GM18498 (cell line): ENCODE measurements at regions not wholly inside any gene's neighbourhood (a gene's known extent, or its start where the extent isn't known, plus 50 kb on each side); places are given as distances from the start of the nearest gene placed in this dataset.

ENCODE experiments used
- ATAC-seq: cut with Tn5 transposase; IDR thresholded peaks from one replicate; pipeline ENCODE4 v1.9.1; 2021; ENCODE audit warnings: mild to moderate bottlenecking, moderate library complexity; ENCODE audit not compliant: unreplicated experiment

DNA sequence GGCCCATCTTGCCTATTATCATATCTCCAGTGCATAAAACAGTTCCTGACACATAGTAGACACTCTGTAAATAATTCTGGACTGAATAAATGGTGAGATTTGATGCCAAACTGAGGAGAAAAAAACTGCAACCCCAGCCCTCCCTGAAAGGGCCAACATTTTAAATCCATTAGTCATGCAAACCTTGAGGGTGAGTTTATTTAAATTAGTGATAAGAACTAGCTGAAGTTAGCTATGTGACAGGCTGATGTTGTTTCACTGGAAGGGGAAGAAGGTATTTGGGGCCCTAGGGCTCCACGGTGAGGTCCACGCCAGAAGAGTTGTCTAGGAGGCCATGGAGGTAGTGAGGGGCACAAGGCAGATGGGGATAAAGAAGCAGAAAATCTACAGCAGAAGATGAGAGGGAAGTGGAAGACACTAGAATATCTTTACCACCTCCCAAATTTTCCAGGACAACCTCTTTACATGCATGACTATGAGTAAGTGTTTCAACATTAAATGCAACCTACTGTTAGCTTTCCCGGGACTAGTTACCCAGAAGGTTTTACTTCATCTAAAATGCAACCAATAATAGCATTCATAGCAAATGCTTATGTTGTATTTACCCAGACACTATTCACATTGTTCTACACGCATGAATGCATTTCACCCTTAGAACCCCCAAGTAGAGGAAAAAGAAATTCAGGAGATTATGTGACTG is 183.2 kb upstream of the LYZL1 start:
- ATAC-seq, result no peak

DNA sequence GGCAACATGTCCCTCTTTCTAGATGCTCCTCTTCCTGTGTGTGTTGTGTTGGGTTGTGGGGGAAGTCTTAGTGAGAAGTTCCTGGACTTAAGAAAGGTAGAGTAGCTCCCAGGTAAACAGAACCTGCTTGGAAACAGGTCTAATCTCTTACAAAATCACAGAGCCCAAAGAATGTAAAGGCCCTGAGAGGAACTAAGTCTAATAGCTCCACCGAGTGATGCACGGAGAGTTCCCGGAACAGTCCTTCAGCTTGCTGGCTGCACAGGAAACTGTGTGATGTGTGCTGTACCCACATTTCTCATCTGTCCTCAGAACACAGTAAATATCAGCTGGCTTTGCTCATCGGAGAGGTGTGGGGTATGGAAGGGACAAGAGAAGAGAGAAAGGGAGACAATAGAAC is 182.6 kb upstream of the LYZL1 start:
- ATAC-seq, result no peak

DNA sequence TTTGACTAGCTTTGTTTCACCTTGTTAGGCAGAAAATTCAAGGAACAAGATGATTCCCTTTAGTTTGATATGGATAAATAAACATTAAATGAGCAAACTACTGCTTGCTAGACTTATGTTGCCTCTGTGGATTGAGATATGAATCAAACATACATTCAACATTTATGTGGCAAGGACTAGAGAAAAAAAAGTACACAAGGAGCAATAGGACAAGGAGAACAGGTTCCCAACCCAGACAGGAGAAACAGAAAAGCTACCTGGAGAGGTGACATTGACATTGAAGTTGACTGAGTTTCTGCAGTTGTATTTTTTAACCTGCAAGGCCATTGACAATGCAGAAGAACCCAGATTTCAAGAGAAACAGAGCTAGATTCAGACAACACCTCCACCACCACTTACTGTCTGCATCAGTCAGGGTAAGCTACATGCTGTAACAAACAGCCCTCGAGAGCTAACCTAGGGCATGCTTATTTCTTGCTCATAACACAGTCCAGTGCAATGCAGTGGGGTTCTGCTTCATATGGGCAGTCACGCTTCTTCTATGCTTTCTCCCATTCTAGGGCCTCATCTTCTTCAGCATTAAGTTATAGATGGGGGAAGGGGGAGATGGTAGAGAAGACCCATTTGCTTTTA is 180.9 kb upstream of the LYZL1 start:
- ATAC-seq, result no peak

DNA sequence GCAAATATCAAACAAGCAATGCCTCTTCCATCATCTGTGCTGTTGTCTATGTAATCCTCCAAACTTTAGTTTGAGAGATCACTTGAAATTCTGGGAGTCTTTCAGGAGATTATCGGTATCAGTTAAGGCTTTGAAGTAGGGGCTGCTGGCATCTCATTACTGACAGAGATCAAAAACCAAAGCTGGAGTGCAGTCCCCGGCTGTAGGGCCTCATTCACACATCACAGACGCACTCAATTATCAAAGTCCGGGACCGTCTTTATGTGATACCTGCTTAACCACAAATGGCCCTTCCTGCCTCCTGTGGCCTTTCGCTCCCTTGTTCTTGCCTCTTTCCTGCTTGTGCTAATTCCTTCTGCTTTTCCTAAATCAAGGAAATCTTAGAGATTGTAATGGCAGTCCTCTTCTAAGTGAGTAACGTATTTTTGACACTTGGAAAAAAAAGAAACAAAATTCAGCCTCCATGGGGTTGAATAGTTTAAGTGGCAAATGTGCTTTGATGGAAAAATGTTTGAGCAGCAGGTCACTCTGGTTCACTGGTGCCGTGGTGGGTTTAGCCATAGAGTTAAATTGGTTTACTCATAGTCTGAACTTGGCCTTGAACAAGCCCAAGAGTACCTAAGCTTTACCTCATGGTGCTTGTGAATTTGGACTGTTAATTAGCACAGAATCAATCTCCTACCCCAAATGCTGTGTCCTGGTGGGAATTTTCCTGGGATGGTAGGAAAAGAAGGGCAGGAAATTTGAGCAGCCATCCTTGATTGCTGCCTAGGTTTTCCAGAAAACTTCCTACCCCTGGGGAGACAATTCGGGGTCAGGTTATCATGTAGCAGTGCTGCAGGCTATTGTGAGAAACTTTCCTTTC is 178.9 kb upstream of the LYZL1 start:
- ATAC-seq, result no peak

DNA sequence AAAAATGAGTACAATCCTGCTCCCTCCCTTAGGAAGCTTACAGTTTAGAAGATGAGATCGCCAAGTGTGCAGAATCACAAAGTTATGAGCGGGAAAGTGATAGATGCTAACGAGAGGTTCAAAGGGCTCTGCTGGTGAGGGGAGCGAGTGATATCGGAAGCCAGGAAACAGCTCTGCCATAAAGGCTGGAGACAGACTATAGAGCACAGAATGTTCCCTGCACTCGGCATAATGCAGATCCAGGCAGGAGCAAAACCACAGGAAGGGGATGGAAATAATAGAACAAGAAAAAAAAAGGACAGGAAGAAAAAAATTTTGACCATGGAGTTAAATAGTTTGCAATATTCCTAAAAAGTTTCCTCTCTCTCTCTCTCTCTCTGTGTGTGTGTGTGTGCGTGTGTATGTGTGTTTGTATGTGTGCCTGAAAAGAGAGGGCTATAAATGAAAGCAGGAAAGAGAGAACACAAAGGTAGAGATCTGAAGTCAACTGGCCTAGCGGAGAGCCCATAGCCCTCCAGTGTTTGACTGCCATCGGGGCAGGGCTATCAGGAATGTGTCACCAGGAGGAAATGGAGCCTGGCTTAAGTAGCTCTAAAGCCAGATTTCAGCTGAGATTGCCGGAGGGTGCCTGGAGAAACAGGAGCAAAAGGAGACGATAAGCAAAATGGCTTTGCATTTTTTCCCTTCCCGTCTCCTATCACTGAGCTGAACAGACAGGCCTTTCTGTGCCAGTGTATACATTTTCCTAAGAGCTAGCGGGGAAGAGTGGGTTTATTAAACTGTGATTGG is 175.8 kb upstream of the LYZL1 start:
- no peak for ATAC-seq

DNA sequence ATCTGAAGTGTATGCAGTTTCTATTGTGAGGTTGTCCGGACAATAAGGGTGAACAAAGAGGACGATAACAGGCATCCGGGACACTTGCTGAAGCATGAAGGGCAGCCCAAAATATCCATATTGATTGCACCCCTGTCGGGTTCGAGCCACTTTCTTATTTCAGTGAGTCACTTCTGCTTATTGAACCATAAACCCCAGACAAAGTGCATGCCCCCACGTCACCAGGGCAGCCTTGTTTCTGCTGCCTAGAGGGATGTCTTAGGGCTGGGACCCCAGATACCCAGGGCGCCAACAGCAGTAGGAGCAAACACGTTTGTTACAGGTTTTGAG is 175.3 kb upstream of the LYZL1 start:
- no peak for ATAC-seq

DNA sequence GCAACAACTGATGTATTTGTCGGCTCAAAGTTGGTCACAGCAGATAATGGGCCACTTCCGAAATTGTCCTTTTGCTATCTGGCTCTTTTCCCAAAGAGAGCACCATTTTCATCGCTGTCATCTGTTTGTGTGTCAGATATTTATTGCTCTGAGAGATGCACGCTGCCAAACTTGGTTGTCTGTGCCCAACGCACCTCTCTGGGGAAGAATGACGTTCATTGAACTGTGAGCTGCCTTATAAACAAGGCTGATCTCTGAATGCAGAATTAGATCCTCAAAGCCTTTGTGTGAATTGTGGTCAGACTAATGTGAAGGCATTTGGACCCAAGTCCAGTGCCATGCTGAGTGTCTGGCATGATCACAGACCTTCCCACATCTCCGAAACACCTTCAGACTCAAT is 174.7 kb upstream of the LYZL1 start:
- no peak for ATAC-seq

DNA sequence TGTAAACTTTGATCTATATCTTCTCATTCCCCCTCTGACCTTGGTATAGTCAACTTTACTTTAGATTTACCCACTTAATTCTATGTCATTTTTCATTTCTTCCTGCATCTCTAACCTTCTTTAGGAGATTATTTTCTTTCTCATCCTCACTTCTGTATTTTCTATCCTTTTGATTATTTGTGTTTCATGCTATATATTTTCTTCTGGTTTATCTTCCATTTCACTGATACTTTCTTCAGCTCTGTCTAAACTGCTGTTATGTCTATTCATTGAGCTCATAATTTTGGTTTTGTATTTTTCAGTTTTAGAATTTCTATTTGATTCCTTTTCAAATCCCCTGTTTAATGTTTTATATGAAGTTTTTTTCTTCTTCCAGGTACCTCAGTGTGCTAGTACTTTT is 171.1 kb upstream of the LYZL1 start:
- no peak for ATAC-seq

DNA sequence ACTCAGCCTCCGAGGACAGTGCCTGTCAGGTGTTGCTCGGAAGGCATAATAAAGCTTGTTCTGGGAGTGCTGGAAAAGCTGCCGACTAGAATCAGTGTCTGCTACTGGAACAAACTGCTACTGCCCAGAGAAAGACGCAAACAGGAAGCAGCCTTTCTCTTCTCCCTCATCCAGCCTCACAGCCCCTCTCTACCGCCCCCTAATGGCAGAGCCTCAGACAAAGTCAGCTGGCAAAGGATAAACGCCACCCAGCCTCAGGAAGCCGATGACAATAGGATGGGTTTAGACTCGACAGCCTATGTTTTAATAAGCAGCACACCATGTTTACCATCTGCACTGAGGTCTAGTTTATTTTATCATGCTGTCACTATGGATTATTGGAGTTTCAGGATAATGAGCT is 169.5 kb upstream of the LYZL1 start:
- no peak for ATAC-seq

DNA sequence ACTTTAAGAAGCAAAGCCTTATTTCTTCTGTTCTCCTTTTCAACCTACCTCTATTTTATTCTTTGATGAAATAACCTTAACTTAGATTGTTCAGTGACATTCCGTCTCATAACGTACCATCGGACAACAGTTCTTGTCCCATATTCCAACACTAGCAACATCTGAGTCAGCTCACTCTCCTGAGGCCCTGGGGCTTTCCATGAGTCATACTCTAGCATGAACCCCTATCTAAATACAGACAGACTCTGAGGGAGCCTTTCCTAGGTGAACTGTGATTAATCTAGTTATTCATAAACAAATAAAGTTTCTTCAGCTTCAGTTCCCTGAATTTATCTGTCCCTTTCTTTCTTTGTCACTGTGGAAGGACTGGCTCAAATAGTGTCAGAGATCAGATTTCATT is 168.7 kb upstream of the LYZL1 start:
- ATAC-seq, result no peak

DNA sequence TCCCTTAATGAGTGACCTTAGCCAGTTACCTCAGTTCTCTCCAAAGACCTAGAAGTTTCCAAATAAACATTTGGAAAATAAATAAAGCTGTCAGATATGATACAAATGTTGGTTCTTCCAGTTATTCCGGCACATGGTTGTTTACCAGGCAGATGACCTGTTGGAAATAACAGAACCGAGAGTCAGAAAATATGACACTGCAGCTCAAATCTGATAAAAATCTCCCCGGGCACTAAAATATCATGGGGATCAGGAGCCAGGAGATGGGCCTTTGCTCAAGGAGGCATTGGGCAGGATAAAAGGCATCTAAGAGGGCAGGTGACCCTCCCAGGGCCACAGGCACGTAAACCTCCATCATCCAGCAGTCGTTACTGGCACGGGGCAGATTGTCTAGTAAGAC is 164.0 kb upstream of the LYZL1 start:
- no peak for ATAC-seq

DNA sequence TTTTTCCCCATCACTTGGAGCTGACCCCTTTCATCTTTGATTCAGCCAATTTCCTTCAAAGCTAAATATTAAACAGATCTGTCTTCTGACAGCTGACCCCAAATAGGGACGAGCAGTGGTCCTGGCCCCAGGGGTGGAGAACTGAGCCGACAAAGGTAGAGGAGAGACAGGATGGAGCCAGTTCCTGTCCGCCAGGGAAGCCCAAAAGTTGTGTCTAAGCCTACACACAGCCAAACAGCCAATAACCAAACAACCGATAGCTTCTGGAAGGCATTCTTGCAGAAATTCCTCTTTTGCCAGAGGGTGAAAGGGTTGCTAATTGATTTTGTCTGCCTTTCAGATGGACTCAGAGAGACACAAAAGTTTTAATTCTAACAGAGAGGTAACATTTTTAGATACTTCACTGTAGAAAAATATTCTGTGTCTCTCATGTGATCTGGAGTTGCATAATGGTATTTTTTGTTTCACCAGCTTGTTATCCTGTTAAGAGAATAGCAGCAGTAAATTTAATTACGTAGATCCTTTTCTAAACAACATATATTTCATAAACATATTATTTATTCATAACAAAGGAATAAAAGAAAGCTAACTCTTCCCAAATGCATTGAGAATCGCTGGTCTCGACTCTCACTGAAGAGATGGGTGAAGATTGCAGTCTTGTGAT is 161.7 kb upstream of the LYZL1 start:
- no peak for ATAC-seq

DNA sequence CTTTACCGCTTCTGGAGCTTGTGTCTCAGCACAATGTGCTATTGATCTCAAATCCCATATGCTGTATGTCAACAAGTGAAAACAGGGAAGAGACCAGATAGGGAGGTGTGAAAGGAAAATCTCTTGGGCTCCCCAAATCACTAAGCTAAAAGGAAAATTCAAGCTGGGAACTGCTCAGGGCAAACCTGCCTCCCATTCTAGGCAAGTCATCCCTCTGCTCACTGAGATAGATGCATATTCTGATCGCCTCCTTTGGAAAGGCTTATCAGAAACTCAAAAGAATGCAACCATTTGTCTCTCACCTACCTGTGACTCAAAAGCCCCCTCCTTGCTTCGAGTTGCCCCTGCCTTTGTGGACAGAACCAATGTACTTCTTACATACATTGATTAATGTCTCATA is 161.1 kb upstream of the LYZL1 start:
- ATAC-seq, result no peak

DNA sequence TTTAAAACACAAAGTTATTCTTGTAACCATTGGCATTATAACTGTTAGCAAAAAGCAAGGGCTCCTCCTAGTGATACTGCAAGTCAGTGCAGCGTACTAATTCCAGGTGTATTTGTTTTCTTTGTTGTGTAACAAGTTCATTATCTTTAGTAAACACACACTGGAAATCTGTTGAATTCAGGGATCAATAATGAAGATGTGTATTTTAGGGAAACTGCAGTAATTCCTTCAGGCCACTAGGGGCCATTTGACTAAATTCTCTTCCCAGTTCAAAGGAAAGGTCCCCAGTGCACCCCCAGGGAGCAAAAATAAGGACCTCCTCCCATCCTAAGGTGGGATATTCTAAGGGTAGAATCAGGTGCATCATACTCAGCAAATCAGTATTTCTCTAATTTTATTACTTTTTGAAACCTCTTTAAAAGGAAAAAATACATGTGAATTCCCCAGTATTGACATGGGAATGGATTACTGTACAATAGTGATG is 158.6 kb upstream of the LYZL1 start:
- ATAC-seq, result no peak

DNA sequence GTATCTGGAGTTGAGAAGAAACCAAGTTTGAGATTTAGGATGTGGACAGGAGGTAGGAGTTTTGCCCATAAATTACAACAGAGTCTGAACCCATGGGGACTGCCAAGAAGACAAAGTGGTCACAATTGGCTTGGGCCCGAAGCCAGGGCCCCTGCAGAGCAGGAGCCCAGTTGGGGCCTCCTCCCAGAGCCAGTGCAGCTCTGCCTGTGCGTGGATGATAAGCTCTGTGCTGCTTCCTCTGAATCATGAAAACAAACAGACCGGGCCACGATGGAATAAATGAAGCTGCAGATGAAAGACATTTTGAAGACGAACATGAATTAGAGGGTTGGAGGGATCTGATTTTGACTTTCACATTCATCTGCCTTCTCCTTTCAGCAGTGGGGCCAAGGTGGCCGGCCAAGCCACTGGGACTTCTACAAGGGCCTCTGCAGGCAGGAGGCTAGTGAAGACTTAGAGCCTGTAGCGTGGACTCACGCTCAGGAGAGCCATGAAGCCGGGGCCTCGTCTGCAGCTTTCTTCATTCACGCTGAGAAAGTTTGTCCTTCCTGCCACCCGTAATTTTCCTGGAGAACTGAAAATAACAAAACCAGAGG is 156.8 kb upstream of the LYZL1 start:
- no peak for ATAC-seq

DNA sequence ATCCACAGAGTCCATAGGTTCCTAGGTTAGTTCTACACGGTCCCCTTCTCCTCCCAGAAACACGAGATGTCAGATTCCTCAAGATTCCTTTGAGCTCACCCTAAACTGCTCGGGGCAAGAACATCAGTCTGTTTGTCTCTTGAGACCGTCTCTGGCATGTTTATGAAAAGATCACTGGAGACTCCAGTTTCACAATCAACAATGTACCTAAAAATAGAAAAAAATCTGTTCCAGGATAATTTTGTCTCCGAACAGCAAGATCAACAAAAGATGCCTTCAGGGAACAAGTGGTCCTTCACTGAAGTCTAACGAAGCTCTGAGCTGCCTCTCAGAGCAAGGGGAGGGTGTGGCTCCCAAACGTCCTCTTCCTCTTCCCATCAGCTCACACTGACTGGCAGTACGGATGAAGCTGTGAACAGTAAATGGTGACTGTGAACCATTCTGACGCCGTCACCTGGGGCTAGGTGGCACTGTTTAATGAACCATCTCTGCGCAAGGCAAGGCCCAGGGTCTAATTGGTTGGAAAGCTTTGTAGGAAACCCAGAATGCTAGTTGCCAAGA is 156.2 kb upstream of the LYZL1 start:
- ATAC-seq, result no peak

DNA sequence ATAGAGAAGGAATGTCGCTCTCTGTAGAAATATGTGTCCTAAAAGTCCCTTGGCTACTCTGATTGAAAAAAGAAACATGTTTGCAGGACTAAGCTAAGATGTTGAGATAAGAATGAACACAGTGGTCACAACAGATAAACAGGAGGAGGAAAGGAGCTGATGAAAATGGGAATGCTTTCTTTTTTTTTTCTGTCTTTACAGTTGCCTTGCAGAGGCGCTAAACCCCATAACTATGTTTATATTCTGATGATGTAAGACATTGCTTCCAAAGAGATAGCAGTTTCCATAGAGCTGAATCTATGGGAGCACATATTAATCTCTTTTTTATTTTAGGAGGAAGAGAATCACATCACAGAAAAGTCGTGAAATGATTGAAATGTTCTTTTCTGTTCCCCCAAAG is 153.5 kb upstream of the LYZL1 start:
- ATAC-seq, result no peak

DNA sequence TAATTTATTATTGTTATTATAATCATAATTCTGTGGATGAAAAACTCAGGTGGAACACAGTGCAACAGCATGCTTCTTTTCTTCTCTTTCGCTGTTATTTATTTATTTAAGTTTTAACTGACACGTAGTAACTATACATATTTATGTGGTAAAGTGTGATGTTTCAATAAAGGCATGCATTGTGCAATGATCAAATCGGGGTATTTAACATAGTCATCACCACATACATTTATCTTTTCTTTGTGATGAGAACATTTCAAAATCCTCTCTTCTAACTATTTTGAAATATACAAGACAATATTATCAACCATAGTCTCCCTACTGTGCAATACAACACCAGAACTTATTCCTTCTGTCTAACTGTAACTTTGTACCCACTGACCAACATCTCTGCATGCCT is 152.5 kb upstream of the LYZL1 start:
- no peak for ATAC-seq

DNA sequence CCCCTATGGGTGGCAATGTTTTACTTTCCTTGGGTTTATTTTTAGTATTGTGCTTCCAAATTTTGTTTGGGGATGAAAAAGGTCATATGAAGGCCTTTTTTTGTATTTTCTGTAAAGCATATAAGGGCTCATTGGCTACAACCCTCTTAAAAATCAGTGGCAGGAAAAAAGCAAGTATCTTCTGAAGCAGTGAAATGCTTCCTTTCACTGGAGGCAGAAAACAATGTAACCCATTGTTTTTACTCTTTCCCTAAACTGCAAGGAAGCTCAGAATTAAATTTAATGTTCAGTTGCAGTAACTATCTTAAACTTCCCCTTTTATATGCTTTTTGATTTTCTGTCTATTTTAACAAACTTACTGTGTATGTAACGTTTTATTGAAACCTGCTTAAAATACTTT is 148.7 kb upstream of the LYZL1 start:
- ATAC-seq, result no peak

DNA sequence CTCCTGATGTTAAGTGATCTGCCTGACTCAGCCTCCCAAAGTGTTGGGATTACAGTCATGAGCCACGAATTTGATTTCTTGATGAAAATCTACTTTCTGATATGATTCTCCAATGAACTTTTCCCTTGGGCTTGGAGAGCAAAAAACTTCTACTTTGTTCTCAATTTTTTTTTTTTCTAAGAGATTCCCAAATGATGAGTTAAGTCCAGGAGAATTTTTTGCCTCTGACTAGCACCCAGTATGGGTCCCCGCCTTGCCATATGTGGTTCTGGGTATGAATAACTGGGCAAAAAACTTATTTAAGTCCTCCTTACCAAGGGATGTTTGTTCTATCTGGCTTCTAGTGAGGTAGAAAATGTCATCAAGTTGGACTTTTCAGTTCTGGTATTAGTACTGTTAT is 147.9 kb upstream of the LYZL1 start:
- ATAC-seq, result no peak
